ENCODE measurements at regions not wholly inside any gene's neighbourhood (a gene's known extent, or its start where the extent isn't known, plus 50 kb on each side); places are given as distances from the start of the nearest gene placed in this dataset.

DNA sequence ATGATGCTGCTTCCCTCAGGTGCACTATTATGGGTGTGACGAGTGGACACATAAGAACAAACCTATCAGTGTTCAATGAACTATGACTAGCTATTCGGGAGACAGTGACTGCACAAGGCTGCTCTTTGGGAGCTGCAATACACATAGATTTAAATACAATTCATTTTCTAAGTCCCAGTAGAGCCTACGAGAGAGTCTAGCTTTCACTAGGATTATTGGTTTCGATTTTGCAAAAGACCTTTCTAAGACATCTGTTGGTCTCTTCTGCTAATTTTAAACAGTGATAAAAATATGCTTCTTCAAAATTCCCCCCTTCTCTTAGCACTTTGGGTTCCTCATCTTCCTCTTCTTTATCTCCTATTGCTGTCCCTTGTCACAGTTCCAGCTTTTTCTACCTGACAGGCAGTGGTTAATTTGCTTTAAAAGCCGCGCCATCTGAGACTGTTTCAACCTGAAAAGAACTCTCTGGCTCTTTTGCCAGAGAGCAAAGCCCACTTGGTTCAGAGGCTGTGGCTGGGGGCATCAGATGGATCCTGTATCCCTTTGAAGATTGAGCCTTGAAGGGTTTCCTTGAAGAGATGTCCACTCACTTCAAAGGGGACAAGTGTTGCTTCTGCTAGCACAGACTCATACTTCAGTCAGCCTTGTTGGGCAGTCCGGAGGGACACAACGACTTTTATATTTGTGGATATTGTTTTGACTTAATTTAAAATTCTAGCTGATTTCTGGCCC, 241.5 kb downstream of the MAN2A1 start:
- Histone ChIP-seq H3K4me1 (replicated peaks in 1 of 2) (no peaks in the 10 kb centered on the region), H3K27ac (no peak overlapping the region), H3K36me3 (replicated peaks in 1 of 2) (no peaks in the 10 kb centered on the region), H3K9me3 (replicated peaks in 1 of 3) (no peaks in the 10 kb centered on the region), H3K4me3 (no peak overlapping the region), H3K27me3 (no peaks in the 10 kb centered on the region)
- TF ChIP-seq POLR2A (IDR thresholded peaks at IDR 0.05), result no peak
- TF ChIP-seq, protein P1, sequence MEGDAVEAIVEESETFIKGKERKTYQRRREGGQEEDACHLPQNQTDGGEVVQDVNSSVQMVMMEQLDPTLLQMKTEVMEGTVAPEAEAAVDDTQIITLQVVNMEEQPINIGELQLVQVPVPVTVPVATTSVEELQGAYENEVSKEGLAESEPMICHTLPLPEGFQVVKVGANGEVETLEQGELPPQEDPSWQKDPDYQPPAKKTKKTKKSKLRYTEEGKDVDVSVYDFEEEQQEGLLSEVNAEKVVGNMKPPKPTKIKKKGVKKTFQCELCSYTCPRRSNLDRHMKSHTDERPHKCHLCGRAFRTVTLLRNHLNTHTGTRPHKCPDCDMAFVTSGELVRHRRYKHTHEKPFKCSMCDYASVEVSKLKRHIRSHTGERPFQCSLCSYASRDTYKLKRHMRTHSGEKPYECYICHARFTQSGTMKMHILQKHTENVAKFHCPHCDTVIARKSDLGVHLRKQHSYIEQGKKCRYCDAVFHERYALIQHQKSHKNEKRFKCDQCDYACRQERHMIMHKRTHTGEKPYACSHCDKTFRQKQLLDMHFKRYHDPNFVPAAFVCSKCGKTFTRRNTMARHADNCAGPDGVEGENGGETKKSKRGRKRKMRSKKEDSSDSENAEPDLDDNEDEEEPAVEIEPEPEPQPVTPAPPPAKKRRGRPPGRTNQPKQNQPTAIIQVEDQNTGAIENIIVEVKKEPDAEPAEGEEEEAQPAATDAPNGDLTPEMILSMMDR (IDR thresholded peaks at IDR 0.05), result no peak
- no peak for DNase-seq
- intact Hi-C loops (cut with DNase I), result no loop called here
- 76 to 80% (median 79%) methylated on average over 8 of the region's 8 CpGs for WGBS, 4 donors

DNA sequence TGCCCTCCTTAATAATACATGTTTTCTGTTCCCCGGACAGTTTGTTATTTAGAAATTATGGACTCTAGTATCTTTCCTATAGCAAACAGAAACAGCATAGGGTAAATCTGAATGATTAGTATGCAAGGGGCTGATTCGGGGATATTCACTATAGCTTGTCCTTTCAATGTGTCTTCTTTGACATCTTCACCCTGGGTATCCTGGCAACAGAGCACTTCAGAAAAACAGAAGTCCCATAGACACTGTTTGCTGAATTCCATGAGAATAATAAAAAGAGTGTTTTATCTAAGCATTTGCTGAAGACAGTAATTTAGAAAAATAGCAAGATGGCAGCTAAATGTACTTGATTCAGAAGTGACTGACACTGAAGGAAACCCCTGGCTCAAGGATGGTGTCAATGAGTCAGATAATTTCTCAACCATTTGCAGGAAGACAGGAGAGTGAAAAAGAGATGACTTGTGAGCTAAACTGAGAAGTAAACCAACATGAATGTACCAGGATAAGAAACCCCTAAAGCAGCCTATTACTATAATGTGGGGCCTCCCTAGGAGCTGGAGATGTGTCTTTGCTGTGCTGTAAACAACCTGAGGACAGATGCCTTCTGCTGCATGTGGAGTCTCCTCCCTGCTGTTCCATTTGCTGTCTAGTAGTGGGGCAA, 246.2 kb downstream of the MAN2A1 start:
- Histone ChIP-seq H3K36me3 (replicated peaks in 1 of 2) (no peaks in the 10 kb centered on the region), H3K9me3 (replicated peaks in 1 of 3) (no peaks in the 10 kb centered on the region), H3K4me3 (no peak overlapping the region), H3K4me1 (replicated peaks in 1 of 2) (no peaks in the 10 kb centered on the region), H3K27me3 (no peaks in the 10 kb centered on the region), H3K27ac (no peak overlapping the region)
- TF ChIP-seq, protein P1 (IDR thresholded peaks at IDR 0.05), result no peak
- no peak for TF ChIP-seq POLR2A (IDR thresholded peaks at IDR 0.05)
- DNase-seq, result no peak
- intact Hi-C loops (cut with DNase I), result no loop called here
- 81 to 85% (median 83%) methylated on average over 2 of the region's 2 CpGs for WGBS, 4 donors

DNA sequence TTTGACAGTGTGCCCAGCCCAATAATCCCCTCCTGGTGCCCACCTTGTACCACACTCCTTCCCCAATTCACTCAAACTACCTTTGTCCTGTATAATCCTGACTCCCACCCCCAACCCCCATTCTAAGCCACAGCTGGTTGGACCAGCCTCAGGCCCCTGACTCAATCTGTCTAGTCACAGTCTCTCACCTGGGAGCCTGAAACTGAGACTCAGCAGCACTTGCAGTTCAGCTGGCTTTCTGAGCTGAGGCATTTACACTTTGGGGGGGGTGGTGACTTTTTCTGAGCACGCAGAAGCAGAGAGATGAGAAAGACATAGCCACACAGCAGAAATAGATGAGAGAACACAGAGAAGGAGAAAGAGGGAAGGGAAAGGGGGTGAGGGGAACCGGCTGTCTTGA, 247.3 kb downstream of the MAN2A1 start:
- H3K27me3 ChIP-seq, result no peaks in the 10 kb centered on the region
- no peak overlapping the region for H3K4me3 ChIP-seq
- H3K4me1 ChIP-seq (replicated peaks in 1 of 2), result no peaks in the 10 kb centered on the region
- 71 to 78% (median 75%) methylated on average over 2 of the region's 2 CpGs for WGBS, 4 donors
- no peak for TF ChIP-seq POLR2A (IDR thresholded peaks at IDR 0.05)
- TF ChIP-seq, protein P1 (IDR thresholded peaks at IDR 0.05), result no peak
- DNase-seq, result no peak
- intact Hi-C loops (cut with DNase I), result no loop called here
- no peaks in the 10 kb centered on the region for H3K9me3 ChIP-seq (replicated peaks in 1 of 3)
- no peaks in the 10 kb centered on the region for H3K36me3 ChIP-seq (replicated peaks in 1 of 2)
- no peak overlapping the region for H3K27ac ChIP-seq

DNA sequence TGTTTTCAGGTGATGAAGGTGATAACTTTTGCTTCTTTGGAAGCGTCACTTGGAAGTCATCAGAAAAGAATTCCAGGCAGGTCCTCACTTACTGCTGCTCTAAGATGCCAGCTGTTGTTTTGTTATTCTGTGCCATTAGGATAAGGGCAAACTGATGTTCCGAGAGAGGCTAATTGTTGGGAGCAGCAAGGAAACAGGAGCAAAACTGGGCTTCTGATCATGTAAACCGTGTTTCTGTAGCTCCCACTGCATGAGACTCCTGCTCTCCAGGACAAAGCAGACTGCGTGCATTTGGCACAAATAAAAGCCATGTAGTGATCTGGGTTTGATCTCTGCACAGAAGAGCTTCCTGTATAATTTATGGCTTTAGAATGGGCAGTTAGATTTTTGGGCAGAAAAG, 248.2 kb downstream of the MAN2A1 start:
- no peaks in the 10 kb centered on the region for H3K4me1 ChIP-seq (replicated peaks in 1 of 2)
- DNase-seq, result no peak
- TF ChIP-seq POLR2A (IDR thresholded peaks at IDR 0.05), result no peak
- TF ChIP-seq, protein P1 (IDR thresholded peaks at IDR 0.05), result no peak
- no peak overlapping the region for H3K4me3 ChIP-seq
- intact Hi-C loops (cut with DNase I), result no loop called here
- H3K27me3 ChIP-seq, result no peaks in the 10 kb centered on the region
- no peaks in the 10 kb centered on the region for H3K36me3 ChIP-seq (replicated peaks in 1 of 2)
- no peaks in the 10 kb centered on the region for H3K9me3 ChIP-seq (replicated peaks in 1 of 3)
- 80 to 90% (median 87%) methylated on average over 4 of the region's 4 CpGs for WGBS, 4 donors
- H3K27ac ChIP-seq, result no peak overlapping the region

All from adrenal gland (tissue), 9 donors.